ENCODE measurements at regions not wholly inside any gene's neighbourhood (a gene's known extent, or its start where the extent isn't known, plus 50 kb on each side); places are given as distances from the start of the nearest gene placed in this dataset.

DNA sequence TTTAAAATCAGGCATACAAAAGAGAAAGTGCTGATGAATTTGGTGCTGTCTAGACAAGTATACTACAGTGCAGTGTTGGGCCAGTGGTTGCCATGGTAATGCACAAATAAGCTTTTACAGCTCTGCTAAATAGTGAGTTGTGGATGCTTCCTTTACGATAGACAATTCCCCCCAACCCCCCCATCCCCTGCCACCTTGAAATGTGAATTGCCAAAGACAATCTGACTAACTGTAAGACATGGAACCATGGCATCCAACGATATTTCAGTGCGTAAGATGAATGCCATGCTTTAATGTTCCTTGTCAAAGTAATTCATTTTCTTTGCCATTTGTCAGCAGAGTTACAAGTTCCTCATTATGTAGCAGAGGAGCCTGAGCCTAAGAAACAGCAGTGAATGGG lies 91.5 kb upstream of the NREP start:
- no peak for TF ChIP-seq CTCF (IDR thresholded peaks at IDR 0.05)

DNA sequence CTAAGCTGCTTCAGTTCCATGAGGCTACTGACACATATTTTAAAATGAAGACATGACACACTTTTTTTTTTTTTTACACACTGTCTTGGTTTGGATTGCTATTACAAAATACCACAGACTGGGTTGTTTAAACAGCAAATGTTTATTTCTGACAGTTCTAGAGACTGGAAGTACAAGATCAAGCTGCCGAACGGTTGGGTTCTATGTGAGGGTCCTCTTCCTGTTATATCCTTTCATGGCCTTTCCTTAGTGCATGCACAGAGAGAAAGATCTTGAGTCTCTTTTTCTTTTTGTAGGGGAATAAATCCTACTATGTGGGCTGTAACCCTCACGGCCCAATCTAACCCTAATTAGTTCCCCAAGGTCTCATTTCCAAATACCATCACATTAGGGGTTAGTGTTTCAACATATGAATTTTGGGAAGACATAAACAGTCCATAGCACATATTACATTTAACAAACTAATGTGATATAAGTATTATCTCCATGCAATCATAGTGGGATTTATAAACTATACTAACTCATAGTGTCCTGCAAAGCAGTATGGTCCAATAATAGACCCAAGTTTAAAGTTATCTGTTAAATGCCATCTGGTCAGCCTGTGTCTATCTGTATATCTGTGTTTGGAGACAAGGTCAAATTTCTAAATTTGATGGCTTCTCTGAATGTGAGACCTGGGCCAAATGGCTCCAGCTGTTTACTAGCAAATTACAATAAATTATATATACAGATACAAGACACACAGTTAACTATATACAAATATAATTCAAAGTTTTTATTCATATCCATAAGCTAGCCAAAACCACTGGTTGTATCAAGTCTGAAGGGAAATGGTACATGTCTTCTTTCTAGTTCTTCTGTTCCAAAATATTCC lies 90.3 kb upstream of the NREP start:
- no peak for TF ChIP-seq CTCF (IDR thresholded peaks at IDR 0.05)

DNA sequence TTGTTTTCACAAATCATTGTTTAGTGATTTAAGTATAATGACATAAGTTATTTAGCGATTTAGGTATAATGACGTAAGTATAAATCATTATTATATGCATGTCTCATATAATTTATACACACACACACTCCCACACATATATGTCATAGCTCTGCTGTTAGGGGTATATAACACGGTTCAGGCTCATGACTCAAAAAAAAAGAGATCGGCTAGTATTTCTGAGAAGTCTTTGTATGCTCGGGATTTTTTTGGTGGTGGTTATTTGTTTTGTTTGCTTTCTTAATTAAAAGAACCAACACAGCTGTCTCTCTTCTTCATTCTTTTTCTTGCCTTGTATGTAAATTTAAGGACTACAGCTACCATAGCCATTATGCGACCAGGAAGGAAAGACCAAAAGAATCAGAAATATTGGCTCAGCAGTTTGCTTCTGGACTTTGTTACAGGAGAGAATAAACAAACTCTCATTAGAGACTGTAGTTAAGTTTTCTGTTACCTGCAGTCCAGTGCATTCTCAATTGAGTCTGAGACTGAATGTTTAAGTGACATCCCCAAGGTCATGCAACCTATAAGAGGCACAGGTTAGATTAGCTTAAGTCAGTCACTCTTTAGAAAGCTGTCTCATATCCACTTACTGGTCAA lies 83.2 kb upstream of the NREP start:
- TF ChIP-seq CTCF (IDR thresholded peaks at IDR 0.05), result no peak

DNA sequence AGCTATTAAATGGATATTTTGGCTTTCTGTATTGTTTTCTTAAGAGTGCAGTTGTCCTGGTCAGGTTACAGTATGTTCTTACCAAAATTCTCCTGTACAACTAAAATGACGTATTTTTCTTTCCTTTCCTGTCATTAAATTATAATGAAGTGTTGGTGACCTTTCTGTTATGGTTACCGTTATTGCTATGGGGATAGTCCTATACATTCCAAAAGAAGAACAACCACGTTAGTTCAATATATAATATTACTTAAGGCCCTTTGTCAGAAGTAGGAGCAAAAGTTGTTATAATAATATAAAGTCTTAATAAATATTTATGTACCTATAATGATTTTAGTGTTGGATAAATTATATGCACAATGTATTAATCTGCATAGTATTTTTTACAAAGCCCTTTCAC lies 82.4 kb upstream of the NREP start:
- no peak for TF ChIP-seq CTCF (IDR thresholded peaks at IDR 0.05)

GRCh38 chr5:111836426-111836825 lies 79.4 kb upstream of the NREP start:
- TF ChIP-seq CTCF (IDR thresholded peaks at IDR 0.05), result no peak

DNA sequence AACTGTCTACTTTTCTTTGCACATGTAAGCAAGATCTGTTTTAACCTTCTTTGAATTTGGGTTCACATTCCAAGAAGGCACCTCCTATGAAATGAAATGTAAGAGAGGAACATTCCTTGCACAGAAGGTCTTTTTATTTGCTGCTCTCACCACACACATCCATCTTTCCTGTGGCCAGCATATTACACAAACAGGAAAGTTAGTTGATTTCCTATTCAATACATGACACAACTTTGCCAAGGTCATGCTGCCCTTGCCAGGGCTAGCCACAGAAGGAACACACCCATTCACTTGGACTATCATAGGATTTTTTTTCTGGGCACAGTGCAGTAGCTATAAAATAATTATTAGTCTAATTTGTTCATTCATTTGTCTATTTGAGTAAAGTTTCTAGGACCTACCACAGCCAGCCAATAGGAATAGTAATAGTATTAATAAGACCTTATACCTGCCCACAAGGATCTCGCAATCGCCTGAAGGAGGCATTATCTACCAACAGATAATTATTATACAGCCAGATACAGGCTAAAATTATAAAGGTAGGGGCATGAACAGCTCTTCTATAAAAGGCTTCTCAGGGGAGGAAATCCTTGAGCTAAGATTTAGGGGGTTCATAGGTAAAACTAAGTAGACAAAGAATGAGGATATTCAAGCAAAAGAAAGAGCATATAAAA lies 78.1 kb upstream of the NREP start:
- peak; percentile 40; the same call in 1 of the 2 replicates for TF ChIP-seq CTCF (IDR thresholded peaks at IDR 0.05)

DNA sequence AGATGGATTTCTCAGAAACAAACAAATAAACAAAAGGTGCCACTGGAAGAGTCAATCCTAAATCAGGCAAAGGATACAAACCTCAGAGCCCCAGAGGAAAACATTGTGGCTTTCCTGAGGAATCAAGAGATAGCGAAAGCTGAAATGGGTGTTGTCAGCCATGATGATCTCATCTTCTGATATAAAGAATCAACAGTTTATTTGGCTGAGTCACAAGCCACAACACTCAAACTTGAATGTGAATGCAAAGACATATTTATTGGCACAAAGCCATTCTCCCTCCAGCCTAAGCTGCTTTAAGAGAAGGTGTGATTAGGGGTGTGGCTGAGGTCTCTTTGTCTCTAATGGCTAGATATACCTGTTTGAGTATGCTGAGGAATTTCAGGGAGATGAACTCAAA lies 73.3 kb upstream of the NREP start:
- TF ChIP-seq CTCF (IDR thresholded peaks at IDR 0.05), result no peak

Measured in LNCAP (cell line).